ENCODE measurements at regions not wholly inside any gene's neighbourhood (a gene's known extent, or its start where the extent isn't known, plus 50 kb on each side); places are given as distances from the start of the nearest gene placed in this dataset.

DNA sequence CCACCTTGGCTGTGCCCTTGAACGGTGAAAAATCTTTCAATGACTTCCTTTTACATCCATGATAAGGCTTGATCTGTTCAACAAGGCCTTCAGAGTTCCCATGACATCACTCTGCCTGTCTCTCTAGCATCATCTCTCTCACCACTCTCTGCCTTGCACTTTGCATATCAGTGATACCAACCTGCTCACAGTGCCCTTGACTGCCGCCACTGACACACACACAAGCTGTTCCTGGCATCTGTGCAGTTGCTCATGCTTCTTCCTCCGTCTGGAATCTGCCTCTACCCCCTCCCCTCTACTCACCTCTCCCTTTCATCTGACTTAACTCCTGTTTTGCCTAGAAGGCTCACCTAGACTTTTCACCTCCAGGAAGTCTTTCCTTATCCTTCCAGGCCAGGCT lies 79.1 kb upstream of the SEC11C start:
- intact Hi-C loops (cut with micrococcal nuclease; ENCODE audit: unreplicated experiment): no loop called here
- Histone ChIP-seq H3K79me2 (ENCODE audit: control insufficient read depth, insufficient read depth, low read length) (no peaks in the 10 kb centered on the region), H3K4me1 (ENCODE audit: control insufficient read depth, insufficient read depth, low read length) (peaks cover 14% of the 10 kb centered on the region), H3K27ac (ENCODE audit: control insufficient read depth, insufficient read depth) (no peak overlapping the region), H3K9me3 (replicated peaks; ENCODE audit: control insufficient read depth, insufficient read depth, low read length) (no peaks in the 10 kb centered on the region), H3K9ac (ENCODE audit: control insufficient read depth, insufficient read depth, low read length) (no peak overlapping the region), H3K36me3 (ENCODE audit: control insufficient read depth in 2 of 2, insufficient read depth in 2 of 2, low read length in 1 of 2) (no peaks in the 10 kb centered on the region), H4K20me1 (ENCODE audit: control insufficient read depth, insufficient read depth) (no peaks in the 10 kb centered on the region), H3K27me3 (replicated peaks in 1 of 2; ENCODE audit: control insufficient read depth in 2 of 2, insufficient read depth in 2 of 2, low read length in 1 of 2) (no peaks in the 10 kb centered on the region; a peak in 3 of 4 replicates), H3K4me3 (no peak overlapping the region), H3K4me2 (ENCODE audit: control insufficient read depth, insufficient read depth) (no peak overlapping the region), H2AFZ (ENCODE audit: control insufficient read depth, low read depth, low read length) (no peak overlapping the region)
- CTCF ChIA-PET: interaction anchor here (3.1 to 9.5 kb wide), 3 partner anchors 9 to 291 kb away, joined by 20 to 118 read pairs (median 46); no protein-coding TSS in a partner anchor
- no TSS peak for BruUV-seq (replicated peaks)
- in situ Hi-C loops (cut with MboI): loop anchor here (5.0 to 25.0 kb wide), 2 partner anchors 533 to 573 kb away; no protein-coding TSS in a partner anchor
- POLR2A ChIA-PET: no interaction called here
- DNase-seq (ENCODE audit: low read depth, low spot score) (no peak), ATAC-seq (no peak), FAIRE-seq (no peak)
- RAD21 ChIA-PET (ENCODE audit: unreplicated experiment): interaction anchor here (2.1 to 3.0 kb wide), 3 partner anchors 9 to 292 kb away, joined by 6 to 14 read pairs (median 10); no protein-coding TSS in a partner anchor
- SMC1A ChIA-PET (ENCODE audit: uncharacterized antibody, unreplicated experiment): interaction anchor here (1.2 to 4.8 kb wide), 3 partner anchors 10 to 283 kb away, joined by 3 to 34 read pairs (median 4); no protein-coding TSS in a partner anchor
- WGBS (ENCODE audit: insufficient coverage, insufficient replicate concordance, low lambda C conversion rate, missing lambda C conversion rate): 19% methylated on average over 3 of the region's 3 CpGs
- TF ChIP-seq, protein P1, sequence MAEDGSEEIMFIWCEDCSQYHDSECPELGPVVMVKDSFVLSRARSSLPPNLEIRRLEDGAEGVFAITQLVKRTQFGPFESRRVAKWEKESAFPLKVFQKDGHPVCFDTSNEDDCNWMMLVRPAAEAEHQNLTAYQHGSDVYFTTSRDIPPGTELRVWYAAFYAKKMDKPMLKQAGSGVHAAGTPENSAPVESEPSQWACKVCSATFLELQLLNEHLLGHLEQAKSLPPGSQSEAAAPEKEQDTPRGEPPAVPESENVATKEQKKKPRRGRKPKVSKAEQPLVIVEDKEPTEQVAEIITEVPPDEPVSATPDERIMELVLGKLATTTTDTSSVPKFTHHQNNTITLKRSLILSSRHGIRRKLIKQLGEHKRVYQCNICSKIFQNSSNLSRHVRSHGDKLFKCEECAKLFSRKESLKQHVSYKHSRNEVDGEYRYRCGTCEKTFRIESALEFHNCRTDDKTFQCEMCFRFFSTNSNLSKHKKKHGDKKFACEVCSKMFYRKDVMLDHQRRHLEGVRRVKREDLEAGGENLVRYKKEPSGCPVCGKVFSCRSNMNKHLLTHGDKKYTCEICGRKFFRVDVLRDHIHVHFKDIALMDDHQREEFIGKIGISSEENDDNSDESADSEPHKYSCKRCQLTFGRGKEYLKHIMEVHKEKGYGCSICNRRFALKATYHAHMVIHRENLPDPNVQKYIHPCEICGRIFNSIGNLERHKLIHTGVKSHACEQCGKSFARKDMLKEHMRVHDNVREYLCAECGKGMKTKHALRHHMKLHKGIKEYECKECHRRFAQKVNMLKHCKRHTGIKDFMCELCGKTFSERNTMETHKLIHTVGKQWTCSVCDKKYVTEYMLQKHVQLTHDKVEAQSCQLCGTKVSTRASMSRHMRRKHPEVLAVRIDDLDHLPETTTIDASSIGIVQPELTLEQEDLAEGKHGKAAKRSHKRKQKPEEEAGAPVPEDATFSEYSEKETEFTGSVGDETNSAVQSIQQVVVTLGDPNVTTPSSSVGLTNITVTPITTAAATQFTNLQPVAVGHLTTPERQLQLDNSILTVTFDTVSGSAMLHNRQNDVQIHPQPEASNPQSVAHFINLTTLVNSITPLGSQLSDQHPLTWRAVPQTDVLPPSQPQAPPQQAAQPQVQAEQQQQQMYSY (CRISPR knock-in tag; IDR thresholded peaks at IDR 0.05): no peak
- TF ChIP-seq, protein P2, sequence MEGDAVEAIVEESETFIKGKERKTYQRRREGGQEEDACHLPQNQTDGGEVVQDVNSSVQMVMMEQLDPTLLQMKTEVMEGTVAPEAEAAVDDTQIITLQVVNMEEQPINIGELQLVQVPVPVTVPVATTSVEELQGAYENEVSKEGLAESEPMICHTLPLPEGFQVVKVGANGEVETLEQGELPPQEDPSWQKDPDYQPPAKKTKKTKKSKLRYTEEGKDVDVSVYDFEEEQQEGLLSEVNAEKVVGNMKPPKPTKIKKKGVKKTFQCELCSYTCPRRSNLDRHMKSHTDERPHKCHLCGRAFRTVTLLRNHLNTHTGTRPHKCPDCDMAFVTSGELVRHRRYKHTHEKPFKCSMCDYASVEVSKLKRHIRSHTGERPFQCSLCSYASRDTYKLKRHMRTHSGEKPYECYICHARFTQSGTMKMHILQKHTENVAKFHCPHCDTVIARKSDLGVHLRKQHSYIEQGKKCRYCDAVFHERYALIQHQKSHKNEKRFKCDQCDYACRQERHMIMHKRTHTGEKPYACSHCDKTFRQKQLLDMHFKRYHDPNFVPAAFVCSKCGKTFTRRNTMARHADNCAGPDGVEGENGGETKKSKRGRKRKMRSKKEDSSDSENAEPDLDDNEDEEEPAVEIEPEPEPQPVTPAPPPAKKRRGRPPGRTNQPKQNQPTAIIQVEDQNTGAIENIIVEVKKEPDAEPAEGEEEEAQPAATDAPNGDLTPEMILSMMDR (IDR thresholded peaks at IDR 0.05 in 2 of 3, conservative IDR thresholded peaks at IDR 0.05 in 1 of 3; ENCODE audit: control insufficient read depth in 2 of 3, extremely low read depth in 1 of 3, insufficient read depth in 1 of 3, low read depth in 3 of 3, low read length in 3 of 3): no peak
- TF ChIP-seq NFYA (IDR thresholded peaks at IDR 0.05; ENCODE audit: borderline replicate concordance, low read depth, low read length): no peak
- TF ChIP-seq, protein P3, sequence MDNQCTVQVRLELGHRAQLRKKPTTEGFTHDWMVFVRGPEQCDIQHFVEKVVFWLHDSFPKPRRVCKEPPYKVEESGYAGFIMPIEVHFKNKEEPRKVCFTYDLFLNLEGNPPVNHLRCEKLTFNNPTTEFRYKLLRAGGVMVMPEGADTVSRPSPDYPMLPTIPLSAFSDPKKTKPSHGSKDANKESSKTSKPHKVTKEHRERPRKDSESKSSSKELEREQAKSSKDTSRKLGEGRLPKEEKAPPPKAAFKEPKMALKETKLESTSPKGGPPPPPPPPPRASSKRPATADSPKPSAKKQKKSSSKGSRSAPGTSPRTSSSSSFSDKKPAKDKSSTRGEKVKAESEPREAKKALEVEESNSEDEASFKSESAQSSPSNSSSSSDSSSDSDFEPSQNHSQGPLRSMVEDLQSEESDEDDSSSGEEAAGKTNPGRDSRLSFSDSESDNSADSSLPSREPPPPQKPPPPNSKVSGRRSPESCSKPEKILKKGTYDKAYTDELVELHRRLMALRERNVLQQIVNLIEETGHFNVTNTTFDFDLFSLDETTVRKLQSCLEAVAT (IDR thresholded peaks at IDR 0.05): no peak
- TF ChIP-seq, protein P4, sequence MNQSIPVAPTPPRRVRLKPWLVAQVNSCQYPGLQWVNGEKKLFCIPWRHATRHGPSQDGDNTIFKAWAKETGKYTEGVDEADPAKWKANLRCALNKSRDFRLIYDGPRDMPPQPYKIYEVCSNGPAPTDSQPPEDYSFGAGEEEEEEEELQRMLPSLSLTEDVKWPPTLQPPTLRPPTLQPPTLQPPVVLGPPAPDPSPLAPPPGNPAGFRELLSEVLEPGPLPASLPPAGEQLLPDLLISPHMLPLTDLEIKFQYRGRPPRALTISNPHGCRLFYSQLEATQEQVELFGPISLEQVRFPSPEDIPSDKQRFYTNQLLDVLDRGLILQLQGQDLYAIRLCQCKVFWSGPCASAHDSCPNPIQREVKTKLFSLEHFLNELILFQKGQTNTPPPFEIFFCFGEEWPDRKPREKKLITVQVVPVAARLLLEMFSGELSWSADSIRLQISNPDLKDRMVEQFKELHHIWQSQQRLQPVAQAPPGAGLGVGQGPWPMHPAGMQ (IDR thresholded peaks at IDR 0.05; ENCODE audit: borderline replicate concordance): no peak
- TF ChIP-seq SPI1 (IDR thresholded peaks at IDR 0.05; ENCODE audit: borderline replicate concordance, insufficient read depth, low read depth, low read length): no peak
- TF ChIP-seq TBL1XR1 (IDR thresholded peaks at IDR 0.05; ENCODE audit: low read depth, low read length): no peak
- no peak for TF ChIP-seq GABPA (IDR thresholded peaks at IDR 0.05; ENCODE audit: low read depth)
- TF ChIP-seq TCF7 (IDR thresholded peaks at IDR 0.05; ENCODE audit: borderline replicate concordance): no peak
- TF ChIP-seq, protein P5, sequence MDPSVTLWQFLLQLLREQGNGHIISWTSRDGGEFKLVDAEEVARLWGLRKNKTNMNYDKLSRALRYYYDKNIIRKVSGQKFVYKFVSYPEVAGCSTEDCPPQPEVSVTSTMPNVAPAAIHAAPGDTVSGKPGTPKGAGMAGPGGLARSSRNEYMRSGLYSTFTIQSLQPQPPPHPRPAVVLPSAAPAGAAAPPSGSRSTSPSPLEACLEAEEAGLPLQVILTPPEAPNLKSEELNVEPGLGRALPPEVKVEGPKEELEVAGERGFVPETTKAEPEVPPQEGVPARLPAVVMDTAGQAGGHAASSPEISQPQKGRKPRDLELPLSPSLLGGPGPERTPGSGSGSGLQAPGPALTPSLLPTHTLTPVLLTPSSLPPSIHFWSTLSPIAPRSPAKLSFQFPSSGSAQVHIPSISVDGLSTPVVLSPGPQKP (IDR thresholded peaks at IDR 0.05; ENCODE audit: low read depth, low read length): no peak
- no peak for TF ChIP-seq EED (IDR thresholded peaks at IDR 0.05; ENCODE audit: low read depth)
- no peak for TF ChIP-seq RUNX3 (IDR thresholded peaks at IDR 0.05; ENCODE audit: low read length)
